Fibroblast of peridontal ligament (primary cell): ENCODE measurements at regions not wholly inside any gene's neighbourhood (a gene's known extent, or its start where the extent isn't known, plus 50 kb on each side); places are given as distances from the start of the nearest gene placed in this dataset.

Experiments used
- DNase-seq: peaks from one replicate; pipeline ENCODE4 v3.0.0-alpha.2; 2010; ENCODE audit errors: extremely low read depth

GRCh38 chr2:196224756-196225155 lies 53.4 kb upstream of the STK17B start:
- DNase-seq = no peak

GRCh38 chr2:196225213-196225612 lies 53.8 kb upstream of the STK17B start:
- DNase-seq = no peak

GRCh38 chr2:196226058-196226706 lies 54.8 kb upstream of the STK17B start:
- DNase-seq = no peak

GRCh38 chr2:196226707-196227065 lies 55.3 kb upstream of the STK17B start:
- DNase-seq = no peak

- DNase-seq = no peak
These were observed 57.6 kb upstream of the STK17B start for GRCh38 chr2:196229013-196229412.

GRCh38 chr2:196230061-196230854 lies 58.9 kb upstream of the STK17B start:
- no peak for DNase-seq

GRCh38 chr2:196233021-196233804 lies 61.8 kb upstream of the STK17B start:
- DNase-seq = peak; percentile 91

- DNase-seq = peak; percentile 69
These were observed 62.6 kb upstream of the STK17B start for GRCh38 chr2:196233805-196234475.

GRCh38 chr2:196234672-196235071 lies 63.3 kb upstream of the STK17B start:
- peak; percentile 96 for DNase-seq

- DNase-seq = peak; percentile 60
These were observed 67.5 kb upstream of the STK17B start for GRCh38 chr2:196238836-196239380.

GRCh38 chr2:196239622-196240587 lies 68.5 kb upstream of the STK17B start:
- DNase-seq = peak; percentile 62

- DNase-seq = no peak
These were observed 69.8 kb upstream of the STK17B start for GRCh38 chr2:196241175-196241574.

GRCh38 chr2:196242131-196242620 lies 70.8 kb upstream of the STK17B start:
- DNase-seq = peak; percentile 58

- peak; percentile 31 for DNase-seq
These were observed 73.1 kb upstream of the STK17B start for GRCh38 chr2:196244516-196244915.

GRCh38 chr2:196244966-196245365 lies 73.6 kb upstream of the STK17B start:
- DNase-seq = peak; percentile 33

- DNase-seq = peak; percentile 41
These were observed 74.2 kb upstream of the STK17B start for GRCh38 chr2:196245378-196246140.

- peak; percentile 58 for DNase-seq
These were observed 76.0 kb upstream of the STK17B start for GRCh38 chr2:196247114-196247975.

- peak; percentile 60 for DNase-seq
These were observed 76.5 kb upstream of the STK17B start for GRCh38 chr2:196247976-196248280.
